ENCODE measurements at regions not wholly inside any gene's neighbourhood (a gene's known extent, or its start where the extent isn't known, plus 50 kb on each side); places are given as distances from the start of the nearest gene placed in this dataset.

GRCh38 chr20:57890202-57890800 is 180.5 kb upstream of the PMEPA1 start:
- DNase-seq = no peak

DNA sequence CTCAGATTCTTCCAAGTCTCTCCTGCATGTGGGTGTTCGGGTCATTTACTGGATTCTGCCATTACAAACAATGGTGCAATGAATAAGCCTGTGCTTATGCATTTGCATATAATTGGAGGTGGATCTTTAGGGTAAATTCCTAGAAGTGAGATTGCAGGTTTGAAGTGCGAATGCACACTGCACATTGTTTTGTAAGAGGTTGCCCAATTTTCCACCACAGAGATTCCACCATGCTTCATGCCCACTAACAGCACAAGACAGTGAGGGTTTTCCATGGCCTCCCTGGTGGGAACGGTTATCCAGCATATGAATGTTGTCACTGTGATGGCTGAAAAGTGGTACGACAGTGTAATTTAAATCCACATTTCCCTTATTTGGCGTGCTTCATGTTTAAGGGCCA is 178.8 kb upstream of the PMEPA1 start:
- DNase-seq = no peak

DNA sequence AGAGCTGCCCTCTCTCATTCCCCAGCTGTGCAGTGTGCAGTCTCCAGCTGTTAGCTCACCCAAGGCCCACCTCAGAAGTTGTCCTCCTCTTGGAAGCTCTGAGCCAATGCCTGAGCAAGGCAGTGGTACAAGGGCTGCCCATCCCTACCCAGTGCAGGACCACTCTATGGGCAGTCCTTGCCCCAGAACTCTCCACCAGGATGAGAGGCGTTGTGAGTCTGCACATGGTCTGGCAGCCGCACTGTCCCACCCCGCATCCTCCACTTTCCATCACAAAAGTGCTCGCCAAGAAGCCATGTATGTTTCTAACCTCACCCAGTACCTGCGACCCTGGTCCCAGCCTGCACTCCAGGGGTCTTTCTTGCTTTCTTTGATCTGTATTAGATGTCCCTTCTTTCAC is 175.1 kb upstream of the PMEPA1 start:
- no peak for DNase-seq

DNA sequence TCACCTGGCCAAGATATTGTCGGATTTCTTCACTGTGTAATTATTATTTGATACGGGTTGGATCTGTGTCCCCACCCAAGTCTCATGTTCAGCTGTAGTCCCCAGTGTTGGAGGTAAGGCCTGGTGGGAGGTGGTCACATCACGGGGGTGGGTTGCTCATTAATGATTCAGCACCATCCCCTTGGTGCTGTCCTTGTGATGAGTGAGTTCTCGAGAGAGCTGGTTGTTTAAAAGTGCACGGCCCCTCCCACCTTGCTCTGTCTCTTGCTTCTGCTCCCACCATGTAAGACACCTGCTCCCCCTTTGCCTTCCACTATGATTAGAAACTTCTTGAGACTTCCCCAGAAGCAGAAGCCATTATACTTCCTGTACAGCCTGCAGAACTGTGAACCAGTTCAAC is 173.9 kb upstream of the PMEPA1 start:
- DNase-seq = peak; percentile 8

GRCh38 chr20:57883224-57883623 is 173.4 kb upstream of the PMEPA1 start:
- DNase-seq = no peak

DNA sequence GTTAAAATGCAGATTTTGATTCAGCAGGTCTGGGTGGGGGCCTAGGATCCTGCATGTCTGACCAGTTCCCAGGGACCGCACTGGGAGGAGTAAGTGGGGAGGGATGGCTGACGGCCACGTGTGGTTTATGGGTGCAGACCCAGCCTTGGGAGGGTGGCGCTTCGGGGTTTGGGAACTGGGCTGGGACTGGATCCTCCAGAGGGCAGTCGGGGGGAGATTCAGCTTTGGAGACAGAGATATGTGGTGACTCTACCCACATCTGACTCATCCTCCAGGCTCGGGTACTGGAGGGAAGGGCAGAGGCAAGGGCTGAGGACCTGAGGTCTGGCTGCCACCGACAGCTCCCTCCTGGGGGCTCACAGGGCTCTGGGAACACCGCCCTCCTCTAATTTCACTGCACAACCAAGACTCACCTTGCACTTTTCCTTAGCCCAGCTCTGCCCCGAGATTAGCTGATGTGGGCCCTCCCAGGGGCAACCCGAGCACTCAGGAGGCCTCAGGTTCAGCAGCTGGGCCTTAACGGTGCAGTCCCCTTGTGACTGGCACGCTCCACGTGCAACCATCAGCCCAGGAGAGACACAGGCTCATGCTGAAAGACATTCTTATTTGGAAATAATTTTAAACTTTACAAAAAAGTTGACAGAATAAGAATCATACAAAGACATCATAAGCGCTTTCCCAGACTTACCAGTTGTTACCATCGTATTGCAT is 172.8 kb upstream of the PMEPA1 start:
- peak; percentile 16 for DNase-seq

GRCh38 chr20:57881466-57882385 is 171.9 kb upstream of the PMEPA1 start:
- no peak for DNase-seq

GRCh38 chr20:57880571-57880892 is 170.7 kb upstream of the PMEPA1 start:
- DNase-seq = no peak

GRCh38 chr20:57879779-57880570 is 170.2 kb upstream of the PMEPA1 start:
- no peak for DNase-seq

DNA sequence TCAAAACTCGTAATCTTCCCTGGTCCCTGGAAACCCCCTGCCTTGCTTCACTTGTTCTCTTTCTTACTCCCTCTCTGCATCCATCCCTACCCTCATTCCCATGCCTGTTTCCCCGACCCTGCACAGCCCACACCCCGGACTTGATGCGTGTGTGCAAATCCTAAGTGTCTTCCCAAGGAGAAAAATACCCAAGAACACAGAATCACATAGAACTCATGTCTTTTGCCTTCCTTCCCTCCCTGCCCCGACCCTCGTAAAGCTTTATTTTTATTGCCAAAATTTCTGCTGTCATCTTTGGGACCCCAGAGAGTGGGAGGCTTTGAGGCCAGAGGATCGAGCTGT is 169.6 kb upstream of the PMEPA1 start:
- DNase-seq = no peak

GRCh38 chr20:57878786-57879424 is 169.1 kb upstream of the PMEPA1 start:
- DNase-seq = no peak

GRCh38 chr20:57877995-57878394 is 168.2 kb upstream of the PMEPA1 start:
- no peak for DNase-seq

GRCh38 chr20:57877131-57877824 is 167.5 kb upstream of the PMEPA1 start:
- DNase-seq = no peak

DNA sequence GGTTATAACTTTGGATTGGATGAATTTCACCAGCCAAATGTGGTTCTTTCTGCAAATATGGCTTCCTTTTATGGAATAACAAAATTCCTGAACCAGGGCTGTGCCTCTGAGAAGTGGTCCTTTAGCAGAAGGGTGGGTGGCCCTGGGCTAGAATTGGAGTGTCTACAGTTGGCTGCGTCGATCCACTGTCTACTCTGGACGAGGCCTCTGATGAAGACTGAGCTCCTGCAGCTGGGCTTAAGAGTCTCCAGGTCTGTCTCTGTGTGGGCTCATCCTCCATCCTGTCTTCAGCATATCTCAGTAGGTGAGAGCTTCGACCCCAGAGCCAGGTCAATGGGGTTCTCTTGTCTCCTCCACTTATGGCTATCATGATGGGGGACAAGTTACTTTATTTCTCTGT is 166.3 kb upstream of the PMEPA1 start:
- no peak for DNase-seq

DNA sequence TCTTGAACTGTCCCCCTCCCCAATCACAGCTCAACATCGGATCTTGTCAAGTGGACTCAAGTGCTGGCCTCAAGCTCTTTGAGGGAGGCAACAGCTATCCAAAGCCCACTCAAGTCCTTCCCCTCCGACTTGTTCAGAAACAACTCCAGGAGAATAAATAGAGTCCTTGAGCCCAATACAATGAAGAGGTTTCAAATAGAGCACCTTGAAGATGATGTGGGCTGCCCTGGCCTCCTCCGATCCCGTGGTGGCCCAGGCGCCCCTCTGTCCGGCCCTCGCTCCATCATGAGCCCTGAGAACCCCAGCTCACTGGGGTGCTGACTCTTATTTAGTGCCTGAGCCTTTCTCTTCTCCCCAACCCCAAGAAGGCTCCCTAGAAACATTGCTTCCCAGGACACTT is 164.3 kb upstream of the PMEPA1 start:
- DNase-seq = no peak

GRCh38 chr20:57872816-57873409 is 163.1 kb upstream of the PMEPA1 start:
- no peak for DNase-seq

- DNase-seq = no peak
Observed at GRCh38 chr20:57871237-57871632, 161.4 kb upstream of the PMEPA1 start.

- no peak for DNase-seq
Observed at GRCh38 chr20:57870597-57871236, 160.9 kb upstream of the PMEPA1 start.

DNA sequence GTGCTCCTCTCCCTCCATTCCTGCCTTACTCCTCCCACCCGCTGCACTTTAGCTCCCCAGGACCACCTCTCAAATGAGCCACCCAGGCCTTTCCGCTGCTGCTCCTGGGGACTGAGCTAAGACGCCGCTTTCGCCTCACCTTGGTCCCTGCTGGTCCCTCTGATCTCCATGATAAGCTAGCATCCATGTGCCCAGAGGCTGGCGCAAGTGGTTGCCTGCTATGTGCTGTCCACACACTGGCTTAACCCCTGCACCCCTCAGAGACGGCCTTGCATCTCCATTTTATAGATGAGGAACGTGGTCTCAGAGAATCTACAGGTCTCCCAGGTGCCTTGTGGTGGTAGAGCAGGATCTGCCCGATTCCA is 160.1 kb upstream of the PMEPA1 start:
- no peak for DNase-seq

GRCh38 chr20:57869291-57869950 is 159.6 kb upstream of the PMEPA1 start:
- DNase-seq = no peak

DNA sequence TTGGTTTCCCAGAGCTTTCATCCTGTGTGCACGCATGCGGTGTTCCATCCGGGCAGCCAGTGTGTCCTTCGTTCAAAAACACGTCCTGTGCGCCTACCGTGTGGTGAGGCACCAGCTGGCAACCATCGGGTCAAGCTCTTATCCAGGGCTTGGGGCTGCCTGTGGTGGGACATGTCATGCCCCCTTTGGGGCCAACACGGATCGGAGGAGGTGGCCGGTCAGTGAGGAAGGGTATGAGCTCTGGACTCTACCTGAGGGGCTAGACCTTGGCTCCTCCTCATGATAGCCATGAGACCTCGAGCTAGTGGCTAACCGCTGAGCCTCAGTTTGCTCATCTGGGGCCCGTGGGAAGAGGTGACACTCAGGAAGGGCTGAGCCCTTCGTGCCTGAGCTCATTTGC is 158.5 kb upstream of the PMEPA1 start:
- DNase-seq = no peak

Measured in stimulated activated CD8-positive, alpha-beta memory T cell treated with anti-CD3 and anti-CD28 coated beads, Interleukin-4, amount 100 ng/mL, for 48 hours (primary cell).